CD14-positive monocyte (primary cell): ENCODE measurements at regions not wholly inside any gene's neighbourhood (a gene's known extent, or its start where the extent isn't known, plus 50 kb on each side); places are given as distances from the start of the nearest gene placed in this dataset.

Source experiments
- DNase-seq, 3 donors: peaks; one replicate each; pipeline ENCODE4 v3.0.0-alpha.2; 2011 to 2022
- H2AFZ ChIP-seq: 2 replicates; pipeline ENCODE4 v1.6.0; 2012; ENCODE audit warnings: mild to moderate bottlenecking, low read depth, low read length, inconsistent platforms; ENCODE audit not compliant: insufficient read depth, poor library complexity, severe bottlenecking
- H3K27ac ChIP-seq, 2 donors: 1 replicate in 1 of 2; 2 replicates in 1 of 2; pipeline ENCODE4 v1.5.1; 2012 to 2013; ENCODE audit warnings: low read length in 2 of 2, control low read depth in 1 of 2, inconsistent platforms in 1 of 2, low read depth in 1 of 2, mild to moderate bottlenecking in 1 of 2
- H3K27me3 ChIP-seq, 2 donors: one replicate each; pipeline versions ENCODE4 v1.6.0 to v1.6.1; 2011 to 2013; ENCODE audit warnings: low read length in 2 of 2; ENCODE audit not compliant: control insufficient read depth in 2 of 2, insufficient read depth in 2 of 2
- H3K36me3 ChIP-seq, 2 donors: replicated peaks in 1 of 2; 1 replicate in 1 of 2; 2 replicates in 1 of 2; pipeline versions ENCODE4 v1.5.1 to v1.6.1; 2012 to 2013; ENCODE audit warnings: low read length in 2 of 2, control low read depth in 1 of 2, inconsistent platforms in 1 of 2, mild to moderate bottlenecking in 1 of 2; ENCODE audit not compliant: insufficient read depth in 2 of 2, control insufficient read depth in 1 of 2
- H3K4me1 ChIP-seq, 2 donors: 1 replicate in 1 of 2; 2 replicates in 1 of 2; pipeline versions ENCODE4 v1.5.1 to v1.6.1; 2012 to 2013; ENCODE audit warnings: low read length in 2 of 2, control low read depth in 1 of 2, inconsistent platforms in 1 of 2, mild to moderate bottlenecking in 1 of 2, moderate library complexity in 1 of 2; ENCODE audit not compliant: insufficient read depth in 2 of 2, control insufficient read depth in 1 of 2
- H3K4me2 ChIP-seq: replicated peaks from 2 replicates; pipeline ENCODE3; 2012; ENCODE audit warnings: low read length, moderate library complexity, mild to moderate bottlenecking; ENCODE audit not compliant: poor library complexity, severe bottlenecking; ENCODE audit errors: extremely low read depth
- H3K4me3 ChIP-seq, 3 experiments: fragments of 200-600 bp in 1 of 3; sonication (generic) in 1 of 3; replicated peaks in 1 of 3; 1 replicate in 2 of 3; 2 replicates in 1 of 3; pipeline ENCODE4 v1.5.1; 2011 to 2013; ENCODE audit warnings: low read length in 3 of 3, mild to moderate bottlenecking in 3 of 3, control low read depth in 2 of 3, low read depth in 2 of 3, inconsistent platforms in 1 of 3, moderate library complexity in 1 of 3
- H3K79me2 ChIP-seq: 2 replicates; pipeline ENCODE4 v1.6.0; 2012; ENCODE audit warnings: mild to moderate bottlenecking, control low read depth, inconsistent platforms, low read length, moderate library complexity; ENCODE audit not compliant: insufficient read depth
- H3K9ac ChIP-seq: 2 replicates; pipeline ENCODE4 v1.6.0; 2017; ENCODE audit warnings: low read length, mild to moderate bottlenecking; ENCODE audit not compliant: insufficient read depth, poor library complexity, severe bottlenecking
- H3K9me3 ChIP-seq, 2 donors: replicated peaks in 1 of 2; 1 replicate in 1 of 2; 2 replicates in 1 of 2; pipeline versions ENCODE4 v1.5.1 to v1.6.1; 2012 to 2013; ENCODE audit warnings: low read length in 2 of 2, control low read depth in 1 of 2; ENCODE audit not compliant: control insufficient read depth in 1 of 2, insufficient read depth in 1 of 2
- H4K20me1 ChIP-seq: 2 replicates; pipeline ENCODE4 v1.6.0; 2012; ENCODE audit warnings: mild to moderate bottlenecking, low read length, control low read depth, moderate library complexity; ENCODE audit not compliant: insufficient read depth
- H3K27ac Mint-ChIP-seq, 7 donors: one replicate each; pipeline ENCODE4 v1.8.0; 2020; ENCODE audit warnings: mild to moderate bottlenecking in 7 of 7, mixed read lengths in 7 of 7, moderate library complexity in 6 of 7, inconsistent platforms in 2 of 7
- H3K27me3 Mint-ChIP-seq, 3 donors: one replicate each; pipeline ENCODE4 v1.8.0; 2021 to 2022; ENCODE audit warnings: low read depth in 3 of 3, mild to moderate bottlenecking in 3 of 3, mixed read lengths in 3 of 3, moderate library complexity in 3 of 3, inconsistent platforms in 1 of 3
- H3K36me3 Mint-ChIP-seq, 2 donors: one replicate each; pipeline ENCODE4 v1.8.0; 2020; ENCODE audit warnings: mixed read lengths in 2 of 2, inconsistent platforms in 1 of 2, mild to moderate bottlenecking in 1 of 2
- H3K4me1 Mint-ChIP-seq: one replicate; pipeline ENCODE4 v1.8.0; 2020; ENCODE audit warnings: mild to moderate bottlenecking, mixed read lengths
- H3K4me3 Mint-ChIP-seq, 2 donors: one replicate each; pipeline ENCODE4 v1.8.0; 2020; ENCODE audit warnings: mild to moderate bottlenecking in 2 of 2, mixed read lengths in 2 of 2, moderate library complexity in 1 of 2
- H3K9me3 Mint-ChIP-seq, 7 donors: one replicate each; pipeline ENCODE4 v1.8.0; 2020 to 2022; ENCODE audit warnings: mixed read lengths in 7 of 7, mild to moderate bottlenecking in 6 of 7, moderate library complexity in 6 of 7, inconsistent platforms in 2 of 7
- CTCF ChIP-seq: fragments of 200-600 bp; IDR thresholded peaks from one replicate; pipeline ENCODE4 v1.8.0; 2022; ENCODE audit warnings: antibody characterized with exemption, mild to moderate bottlenecking
- WGBS: methylation state at CpG from one replicate; pipeline ENCODE4 v1.1.5; 2013; ENCODE audit warnings: missing lambda C conversion rate; ENCODE audit not compliant: insufficient coverage; 5-methylcytosine and 5-hydroxymethylcytosine counted together
- intact Hi-C, 2 donors: fragments of 100-400 bp; cut with micrococcal nuclease; formaldehyde crosslinking; loops; one replicate each; pipeline versions ENCODE4 v1.15.0 to v1.15.1; 2023

GRCh38 chr7:25664593-25664992, 436.3 kb upstream of the NPVF start:
- Histone ChIP-seq H3K27me3 (no peaks in the 10 kb centered on the region), H3K4me3 (no peak overlapping the region), H3K79me2 (no peaks in the 10 kb centered on the region), H3K4me1 (no peaks in the 10 kb centered on the region), H3K9ac (no peak overlapping the region), H3K27ac (no peak overlapping the region), H4K20me1 (no peaks in the 10 kb centered on the region), H2AFZ (no peak overlapping the region), H3K36me3 (no peaks in the 10 kb centered on the region), H3K4me2 (no peak overlapping the region), H3K9me3 (no peaks in the 10 kb centered on the region)
- Mint-ChIP-seq H3K27ac (no peak overlapping the region), H3K36me3 (no peaks in the 10 kb centered on the region), H3K4me1 (no peaks in the 10 kb centered on the region), H3K4me3 (no peak overlapping the region), H3K27me3 (peaks cover 6 to 11% (median 10%) of the 10 kb centered on the region in 3 donors), H3K9me3 (peaks cover 0 to 1% (median 0%) of the 10 kb centered on the region in 7 donors)
- intact Hi-C loops = no loop called here
- TF ChIP-seq CTCF = no peak
- no peak for DNase-seq
- WGBS = 86% methylated on average over 1 of the region's 2 CpGs

- Histone ChIP-seq H3K79me2 (no peaks in the 10 kb centered on the region), H3K9me3 (no peaks in the 10 kb centered on the region), H4K20me1 (no peaks in the 10 kb centered on the region), H3K9ac (no peak overlapping the region), H3K27ac (no peak overlapping the region), H3K36me3 (no peaks in the 10 kb centered on the region), H3K4me3 (no peak overlapping the region), H2AFZ (no peak overlapping the region), H3K27me3 (no peaks in the 10 kb centered on the region), H3K4me2 (no peak overlapping the region), H3K4me1 (no peaks in the 10 kb centered on the region)
- Mint-ChIP-seq H3K27ac (no peak overlapping the region), H3K9me3 (peaks cover 0 to 1% (median 0%) of the 10 kb centered on the region in 7 donors), H3K4me3 (no peak overlapping the region), H3K36me3 (no peaks in the 10 kb centered on the region), H3K4me1 (no peaks in the 10 kb centered on the region), H3K27me3 (peaks cover 6 to 11% (median 10%) of the 10 kb centered on the region in 3 donors)
- intact Hi-C loops = no loop called here
- no peak for DNase-seq
- 96% methylated on average over 3 of the region's 4 CpGs for WGBS
- no peak for TF ChIP-seq CTCF
These were observed 437.1 kb upstream of the NPVF start for GRCh38 chr7:25665374-25665773.
